GM12875 (cell line): ENCODE measurements at regions not wholly inside any gene's neighbourhood (a gene's known extent, or its start where the extent isn't known, plus 50 kb on each side); places are given as distances from the start of the nearest gene placed in this dataset.

Experiments
- H3K4me3 ChIP-seq: one replicate; pipeline ENCODE4 v1.5.1; 2011; ENCODE audit warnings: low read depth, low read length, control low read depth
- TF ChIP-seq, protein P1 (sequence below): IDR thresholded peaks from 2 replicates; pipeline ENCODE4 v1.5.1; 2011; ENCODE audit warnings: low read depth, mild to moderate bottlenecking, control low read depth, inconsistent platforms, low read length, moderate library complexity, borderline replicate concordance; ENCODE audit not compliant: insufficient read depth

GRCh38 chr20:40960521-40960956, 68.1 kb upstream of the TOP1 start:
- TF ChIP-seq, protein P1, sequence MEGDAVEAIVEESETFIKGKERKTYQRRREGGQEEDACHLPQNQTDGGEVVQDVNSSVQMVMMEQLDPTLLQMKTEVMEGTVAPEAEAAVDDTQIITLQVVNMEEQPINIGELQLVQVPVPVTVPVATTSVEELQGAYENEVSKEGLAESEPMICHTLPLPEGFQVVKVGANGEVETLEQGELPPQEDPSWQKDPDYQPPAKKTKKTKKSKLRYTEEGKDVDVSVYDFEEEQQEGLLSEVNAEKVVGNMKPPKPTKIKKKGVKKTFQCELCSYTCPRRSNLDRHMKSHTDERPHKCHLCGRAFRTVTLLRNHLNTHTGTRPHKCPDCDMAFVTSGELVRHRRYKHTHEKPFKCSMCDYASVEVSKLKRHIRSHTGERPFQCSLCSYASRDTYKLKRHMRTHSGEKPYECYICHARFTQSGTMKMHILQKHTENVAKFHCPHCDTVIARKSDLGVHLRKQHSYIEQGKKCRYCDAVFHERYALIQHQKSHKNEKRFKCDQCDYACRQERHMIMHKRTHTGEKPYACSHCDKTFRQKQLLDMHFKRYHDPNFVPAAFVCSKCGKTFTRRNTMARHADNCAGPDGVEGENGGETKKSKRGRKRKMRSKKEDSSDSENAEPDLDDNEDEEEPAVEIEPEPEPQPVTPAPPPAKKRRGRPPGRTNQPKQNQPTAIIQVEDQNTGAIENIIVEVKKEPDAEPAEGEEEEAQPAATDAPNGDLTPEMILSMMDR, result no peak

DNA sequence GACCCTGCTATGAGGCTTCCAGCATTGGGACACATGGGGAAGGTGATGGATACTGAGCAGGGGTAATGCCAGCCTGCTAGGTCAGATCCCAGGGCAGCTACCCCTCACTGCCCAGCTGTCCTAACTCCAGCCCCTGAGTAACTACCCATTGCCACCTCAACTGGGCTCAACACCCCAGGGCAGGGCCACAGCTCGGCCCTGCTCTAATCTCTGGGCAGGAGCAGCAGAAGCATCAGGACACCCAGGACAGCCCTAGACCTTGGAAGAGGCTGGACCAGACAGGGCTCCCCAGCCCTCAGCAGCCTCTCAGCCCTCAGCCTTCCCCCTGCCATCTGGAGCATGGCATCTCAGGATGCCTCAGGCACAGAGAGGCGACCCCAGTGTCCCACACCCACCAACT, 67.4 kb upstream of the TOP1 start:
- no peak overlapping the region for H3K4me3 ChIP-seq
- TF ChIP-seq, protein P1, result no peak

More at GRCh38 chr20:40960521-40960956, 68.1 kb upstream of the TOP1 start:
- no peak overlapping the region for H3K4me3 ChIP-seq

DNA sequence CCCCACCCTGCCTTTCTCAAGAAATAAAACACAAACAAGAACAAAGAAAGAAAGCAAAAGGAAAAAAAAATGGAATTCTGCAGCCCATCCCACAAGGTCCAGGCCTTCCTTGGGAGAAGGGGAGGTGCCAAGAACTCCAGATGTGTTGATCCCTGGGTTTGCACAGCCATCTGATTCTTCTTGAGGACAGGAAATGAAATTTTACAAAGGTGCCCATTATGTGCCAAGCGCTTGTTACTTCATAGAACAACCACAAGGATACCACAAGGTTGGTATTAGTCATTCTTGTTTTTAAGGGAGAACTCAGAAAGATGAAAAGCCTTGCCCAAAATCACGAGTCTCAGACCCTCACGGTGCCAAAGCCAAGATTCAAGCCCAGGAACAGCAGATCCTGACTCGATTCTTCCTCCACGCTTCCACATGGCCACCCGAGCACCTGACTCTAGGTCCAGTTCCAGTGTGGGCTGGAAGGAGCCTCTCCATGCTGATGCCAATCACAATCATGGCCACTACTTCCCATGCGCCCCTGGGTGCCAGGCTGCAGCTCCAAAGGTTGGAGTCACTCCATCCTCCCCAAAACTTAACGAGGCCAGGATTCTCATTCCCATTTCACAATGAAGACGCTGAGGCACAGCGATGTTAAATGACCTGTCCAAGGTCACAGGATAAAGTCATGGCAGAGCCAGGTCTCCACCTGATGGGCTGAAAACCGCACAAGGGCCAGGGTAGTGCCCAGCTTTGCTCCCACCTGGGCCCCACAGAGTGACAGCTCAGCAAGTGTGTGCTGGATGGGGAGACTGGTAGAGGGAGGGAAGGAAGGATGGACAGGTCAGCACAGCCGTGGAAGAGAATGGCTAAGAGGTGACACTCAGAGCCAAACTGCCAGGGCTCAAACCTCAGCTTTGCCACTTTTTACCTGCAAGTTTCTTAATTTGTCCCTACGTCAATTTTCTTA, 66.7 kb upstream of the TOP1 start:
- no peak overlapping the region for H3K4me3 ChIP-seq
- TF ChIP-seq, protein P1, result no peak

GRCh38 chr20:40962733-40963504, 65.7 kb upstream of the TOP1 start:
- H3K4me3 ChIP-seq, result no peak overlapping the region
- TF ChIP-seq, protein P1, result peak; percentile 80

DNA sequence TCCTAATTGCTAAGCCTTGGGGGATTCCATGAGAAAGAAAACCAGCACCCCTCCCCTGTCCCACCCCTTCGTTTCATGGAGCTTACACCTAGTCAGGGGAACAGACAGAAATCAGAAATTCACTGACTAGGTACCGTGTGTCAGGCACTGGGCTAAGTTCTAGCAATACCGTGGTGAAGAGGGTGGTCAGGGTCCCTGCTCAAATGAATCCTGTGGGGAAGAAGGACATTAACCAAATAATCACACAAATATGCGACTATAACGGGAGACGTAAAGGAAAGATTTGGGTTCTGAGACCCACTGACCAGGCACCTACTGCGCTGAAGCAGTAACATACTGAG, 65.1 kb upstream of the TOP1 start:
- TF ChIP-seq, protein P1, result no peak
- H3K4me3 ChIP-seq, result no peak overlapping the region

DNA sequence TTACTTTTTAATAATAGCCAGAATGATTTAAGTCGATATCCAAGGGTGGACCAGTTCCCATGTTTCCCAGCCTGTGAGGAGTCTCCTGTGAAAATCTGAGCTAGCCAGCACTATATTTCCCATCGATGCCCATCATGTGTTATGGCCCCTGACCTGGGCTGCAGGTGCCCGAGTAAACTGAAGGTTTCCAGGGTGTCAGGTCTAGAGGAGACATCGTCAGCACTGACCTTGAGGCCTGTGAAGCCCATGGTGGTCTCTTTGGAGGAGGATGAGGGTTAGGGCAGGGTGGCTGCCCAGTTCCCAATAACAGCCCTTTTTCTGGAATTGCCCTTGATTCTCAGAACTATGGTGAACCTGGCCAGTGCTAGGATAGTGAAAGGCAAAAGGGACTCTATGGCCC, 63.0 kb upstream of the TOP1 start:
- no peak overlapping the region for H3K4me3 ChIP-seq
- TF ChIP-seq, protein P1, result no peak
